Lower lobe of right lung (tissue), 2 donors: ENCODE measurements at regions not wholly inside any gene's neighbourhood (a gene's known extent, or its start where the extent isn't known, plus 50 kb on each side); places are given as distances from the start of the nearest gene placed in this dataset.

Experiments
- ATAC-seq, 2 donors: fragments of 200-7000 bp; cut with Tn5 transposase; one replicate each; pipeline ENCODE4 v1.9.1; 2020 to 2022; ENCODE audit warnings: mild to moderate bottlenecking in 2 of 2, moderate library complexity in 2 of 2
- DNase-seq: peaks from one replicate; pipeline ENCODE4 v3.0.0-alpha.2; 2020
- H3K27ac ChIP-seq: fragments of 200-600 bp; one replicate; pipeline ENCODE4 v1.8.0; 2022
- H3K27me3 ChIP-seq: fragments of 200-600 bp; one replicate; pipeline ENCODE4 v1.8.0; 2022; ENCODE audit warnings: low read depth
- H3K36me3 ChIP-seq: fragments of 200-600 bp; one replicate; pipeline ENCODE4 v1.8.0; 2022; ENCODE audit warnings: mild to moderate bottlenecking
- H3K4me1 ChIP-seq: fragments of 200-600 bp; one replicate; pipeline ENCODE4 v1.8.0; 2022
- H3K4me3 ChIP-seq: fragments of 200-600 bp; one replicate; pipeline ENCODE4 v1.8.0; 2022; ENCODE audit warnings: mild to moderate bottlenecking
- H3K9me3 ChIP-seq: fragments of 200-600 bp; one replicate; pipeline ENCODE4 v1.8.0; 2022
- intact Hi-C: fragments of 100-400 bp; cut with DNase I; formaldehyde crosslinking; loops from one replicate; pipeline ENCODE4 v1.11.0; 2022
- TF ChIP-seq, protein P1 (sequence below): fragments of 200-600 bp; IDR thresholded peaks from one replicate; pipeline ENCODE4 v1.8.0; 2022; ENCODE audit warnings: antibody characterized with exemption, mild to moderate bottlenecking
- donor health status: DM: no; HTN: yes; CAD: no; lungs with severe emphysema.

DNA sequence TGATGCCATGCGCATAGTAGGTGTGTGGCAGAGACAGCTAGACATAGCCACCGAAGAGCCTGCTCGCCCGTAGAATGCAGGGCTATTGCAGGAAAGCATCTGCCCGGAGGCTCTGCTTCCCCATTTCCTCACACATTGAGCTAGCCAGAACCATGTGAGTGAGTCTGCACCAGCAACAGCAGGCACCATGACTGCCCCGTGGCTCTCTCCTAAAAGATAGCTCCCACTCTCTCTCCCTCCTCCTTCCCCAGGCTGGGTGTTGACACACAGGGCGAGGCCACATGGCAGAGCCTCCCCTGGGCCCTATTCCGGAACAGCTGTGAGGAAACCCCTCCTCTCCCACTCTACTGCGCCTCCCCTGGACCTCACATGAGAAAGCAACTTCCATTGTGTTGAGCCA, 52.3 kb upstream of the ATP12A start:
- Histone ChIP-seq H3K4me3 (no peak overlapping the region), H3K27ac (no peak overlapping the region), H3K9me3 (no peaks in the 10 kb centered on the region), H3K27me3 (no peaks in the 10 kb centered on the region), H3K4me1 (peaks cover 27% of the 10 kb centered on the region), H3K36me3 (no peaks in the 10 kb centered on the region)
- intact Hi-C loops: no loop called here
- DNase-seq (no peak), ATAC-seq (no peak)
- TF ChIP-seq, protein P1, sequence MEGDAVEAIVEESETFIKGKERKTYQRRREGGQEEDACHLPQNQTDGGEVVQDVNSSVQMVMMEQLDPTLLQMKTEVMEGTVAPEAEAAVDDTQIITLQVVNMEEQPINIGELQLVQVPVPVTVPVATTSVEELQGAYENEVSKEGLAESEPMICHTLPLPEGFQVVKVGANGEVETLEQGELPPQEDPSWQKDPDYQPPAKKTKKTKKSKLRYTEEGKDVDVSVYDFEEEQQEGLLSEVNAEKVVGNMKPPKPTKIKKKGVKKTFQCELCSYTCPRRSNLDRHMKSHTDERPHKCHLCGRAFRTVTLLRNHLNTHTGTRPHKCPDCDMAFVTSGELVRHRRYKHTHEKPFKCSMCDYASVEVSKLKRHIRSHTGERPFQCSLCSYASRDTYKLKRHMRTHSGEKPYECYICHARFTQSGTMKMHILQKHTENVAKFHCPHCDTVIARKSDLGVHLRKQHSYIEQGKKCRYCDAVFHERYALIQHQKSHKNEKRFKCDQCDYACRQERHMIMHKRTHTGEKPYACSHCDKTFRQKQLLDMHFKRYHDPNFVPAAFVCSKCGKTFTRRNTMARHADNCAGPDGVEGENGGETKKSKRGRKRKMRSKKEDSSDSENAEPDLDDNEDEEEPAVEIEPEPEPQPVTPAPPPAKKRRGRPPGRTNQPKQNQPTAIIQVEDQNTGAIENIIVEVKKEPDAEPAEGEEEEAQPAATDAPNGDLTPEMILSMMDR: no peak

DNA sequence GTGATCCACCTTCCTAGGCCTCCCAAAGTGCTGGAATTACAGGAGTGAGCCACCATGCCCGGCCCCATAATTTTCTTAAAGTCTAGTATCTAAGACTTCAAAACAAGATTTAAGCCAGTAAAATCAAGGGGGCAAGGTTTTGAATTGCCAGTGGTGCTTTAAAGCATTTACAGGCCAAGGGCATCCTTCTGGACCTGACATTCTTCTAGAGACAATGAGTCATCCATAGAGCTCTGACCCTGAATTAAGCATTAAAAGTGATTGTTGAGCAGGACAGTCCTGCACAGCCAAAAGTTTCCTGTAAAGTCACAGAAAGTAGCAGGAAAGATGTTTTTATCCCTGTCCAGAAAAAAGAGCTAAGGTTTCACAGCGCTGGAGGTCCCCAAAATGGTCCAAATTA, 50.9 kb upstream of the ATP12A start:
- no peak for ATAC-seq

DNA sequence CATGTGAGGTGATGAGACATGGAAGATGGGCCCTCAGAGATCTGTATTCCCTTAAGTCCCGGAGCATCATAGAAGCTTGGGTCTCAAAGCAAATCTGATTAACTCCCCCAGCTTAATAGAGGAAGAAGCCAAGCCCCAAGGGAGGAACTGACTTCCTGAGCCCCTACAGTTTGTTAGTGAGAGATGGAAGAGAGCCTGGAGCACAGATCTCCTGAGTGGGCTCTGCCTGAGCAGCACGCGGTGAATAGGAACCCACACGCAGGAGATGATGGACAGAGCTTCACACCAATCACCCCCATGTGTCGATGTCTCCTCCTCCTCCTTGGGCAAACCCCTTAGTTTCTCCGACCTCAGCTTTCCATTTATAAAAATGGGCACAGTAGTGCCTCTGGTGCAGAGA, 50.1 kb upstream of the ATP12A start:
- peak overlapping the region; percentile 61 for H3K27ac ChIP-seq
- no peaks in the 10 kb centered on the region for H3K9me3 ChIP-seq
- intact Hi-C loops: no loop called here
- no peaks in the 10 kb centered on the region for H3K27me3 ChIP-seq
- peaks cover 27% of the 10 kb centered on the region for H3K4me1 ChIP-seq
- ATAC-seq (no peak), DNase-seq (no peak)
- TF ChIP-seq, protein P1: no peak
- H3K36me3 ChIP-seq: no peaks in the 10 kb centered on the region
- no peak overlapping the region for H3K4me3 ChIP-seq

More for the DNA sequence above, 50.9 kb upstream of the ATP12A start:
- Histone ChIP-seq H3K4me1 (peaks cover 27% of the 10 kb centered on the region), H3K9me3 (no peaks in the 10 kb centered on the region), H3K27ac (no peak overlapping the region), H3K27me3 (no peaks in the 10 kb centered on the region), H3K4me3 (no peak overlapping the region), H3K36me3 (no peaks in the 10 kb centered on the region)
- DNase-seq: no peak
- intact Hi-C loops: no loop called here
- TF ChIP-seq, protein P1: no peak
